ENCODE measurements at regions not wholly inside any gene's neighbourhood (a gene's known extent, or its start where the extent isn't known, plus 50 kb on each side); places are given as distances from the start of the nearest gene placed in this dataset.

DNA sequence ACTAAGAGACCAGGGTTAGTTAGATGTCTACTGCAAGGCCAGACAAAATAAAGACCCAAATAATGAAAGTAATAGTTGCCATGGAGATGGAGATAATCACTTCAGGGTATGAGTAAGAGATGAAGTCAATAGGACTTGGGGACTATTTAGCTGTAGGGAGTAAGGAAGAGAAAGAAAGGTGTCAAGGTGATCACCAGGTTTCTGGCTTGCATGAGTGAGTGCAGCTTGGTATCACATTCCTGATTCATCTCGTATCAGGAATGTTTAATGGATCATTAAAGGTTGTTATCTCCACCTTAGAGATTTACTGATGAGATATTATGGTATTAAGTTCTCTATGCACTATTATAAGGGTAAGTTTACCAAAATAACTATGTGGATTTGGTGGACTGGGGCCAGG lies 357.4 kb upstream of the ATP11B start:
- TF ChIP-seq, protein P1, sequence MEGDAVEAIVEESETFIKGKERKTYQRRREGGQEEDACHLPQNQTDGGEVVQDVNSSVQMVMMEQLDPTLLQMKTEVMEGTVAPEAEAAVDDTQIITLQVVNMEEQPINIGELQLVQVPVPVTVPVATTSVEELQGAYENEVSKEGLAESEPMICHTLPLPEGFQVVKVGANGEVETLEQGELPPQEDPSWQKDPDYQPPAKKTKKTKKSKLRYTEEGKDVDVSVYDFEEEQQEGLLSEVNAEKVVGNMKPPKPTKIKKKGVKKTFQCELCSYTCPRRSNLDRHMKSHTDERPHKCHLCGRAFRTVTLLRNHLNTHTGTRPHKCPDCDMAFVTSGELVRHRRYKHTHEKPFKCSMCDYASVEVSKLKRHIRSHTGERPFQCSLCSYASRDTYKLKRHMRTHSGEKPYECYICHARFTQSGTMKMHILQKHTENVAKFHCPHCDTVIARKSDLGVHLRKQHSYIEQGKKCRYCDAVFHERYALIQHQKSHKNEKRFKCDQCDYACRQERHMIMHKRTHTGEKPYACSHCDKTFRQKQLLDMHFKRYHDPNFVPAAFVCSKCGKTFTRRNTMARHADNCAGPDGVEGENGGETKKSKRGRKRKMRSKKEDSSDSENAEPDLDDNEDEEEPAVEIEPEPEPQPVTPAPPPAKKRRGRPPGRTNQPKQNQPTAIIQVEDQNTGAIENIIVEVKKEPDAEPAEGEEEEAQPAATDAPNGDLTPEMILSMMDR (conservative IDR thresholded peaks at IDR 0.05), result no peak
- no peak for TF ChIP-seq ZFX (IDR thresholded peaks at IDR 0.05)
- H3K27ac ChIP-seq, result no peak overlapping the region

DNA sequence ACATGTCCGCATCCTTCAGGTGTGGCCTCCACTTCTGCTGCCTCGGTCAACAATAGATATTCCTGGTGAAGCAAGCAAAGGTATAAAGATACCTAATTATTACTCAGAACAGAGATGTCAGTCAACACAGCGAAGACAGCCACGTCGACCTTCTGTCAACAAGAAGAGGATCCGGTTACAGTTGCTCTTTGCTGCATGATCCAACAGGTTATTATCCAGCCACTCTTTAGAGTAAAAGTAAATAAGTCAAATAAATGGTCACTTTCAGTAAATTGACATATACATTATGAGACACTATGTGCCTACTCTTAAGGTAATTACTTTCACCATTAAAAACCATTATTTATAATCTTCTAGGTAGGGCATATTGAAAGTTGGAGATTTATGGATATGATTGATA lies 356.8 kb upstream of the ATP11B start:
- H3K27ac ChIP-seq, result no peak overlapping the region

DNA sequence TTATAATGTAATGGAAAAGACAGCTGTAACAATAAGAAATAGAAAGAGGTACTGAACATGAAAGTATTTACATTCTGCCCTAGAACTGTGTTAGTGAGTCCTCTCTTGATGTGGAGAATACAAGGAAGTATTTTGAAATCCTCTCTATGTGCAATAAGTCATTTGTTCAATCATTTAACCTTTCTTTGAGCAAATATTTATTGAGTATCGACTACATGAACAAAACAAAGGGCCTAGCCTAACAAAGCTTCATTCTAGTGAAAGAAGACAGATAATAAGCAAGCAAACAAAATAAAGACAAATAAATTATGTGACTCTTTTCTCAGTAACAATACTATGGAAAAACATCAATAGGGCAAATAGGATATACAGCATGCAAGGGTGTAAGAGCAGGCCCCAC lies 354.9 kb upstream of the ATP11B start:
- no peak for TF ChIP-seq ZFX (IDR thresholded peaks at IDR 0.05)
- TF ChIP-seq, protein P1 (conservative IDR thresholded peaks at IDR 0.05), result no peak
- no peak overlapping the region for H3K27ac ChIP-seq

More for the DNA sequence above, 356.8 kb upstream of the ATP11B start:
- no peak for TF ChIP-seq ZFX (IDR thresholded peaks at IDR 0.05)
- TF ChIP-seq, protein P1 (conservative IDR thresholded peaks at IDR 0.05), result no peak

DNA sequence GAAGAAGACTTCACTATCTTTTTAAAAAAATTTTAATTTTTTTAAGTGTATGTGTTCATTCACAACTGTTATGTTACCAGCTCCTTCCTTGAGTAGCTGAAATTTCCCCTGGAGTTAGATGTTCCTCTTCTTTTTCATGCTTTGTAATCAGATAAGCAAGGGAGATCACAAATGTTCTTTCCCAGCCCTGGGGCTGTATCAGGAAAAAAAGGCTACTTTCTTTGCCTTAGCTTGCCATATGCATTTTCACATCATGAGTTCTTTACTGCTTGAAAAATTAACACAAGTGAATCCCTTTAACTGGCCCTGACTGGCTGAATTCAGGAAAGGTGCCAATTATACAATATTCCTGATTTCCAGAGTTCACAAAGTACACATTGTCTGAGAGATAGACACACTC lies 353.2 kb upstream of the ATP11B start:
- no peak overlapping the region for H3K27ac ChIP-seq
- TF ChIP-seq, protein P1 (conservative IDR thresholded peaks at IDR 0.05), result no peak
- no peak for TF ChIP-seq ZFX (IDR thresholded peaks at IDR 0.05)

DNA sequence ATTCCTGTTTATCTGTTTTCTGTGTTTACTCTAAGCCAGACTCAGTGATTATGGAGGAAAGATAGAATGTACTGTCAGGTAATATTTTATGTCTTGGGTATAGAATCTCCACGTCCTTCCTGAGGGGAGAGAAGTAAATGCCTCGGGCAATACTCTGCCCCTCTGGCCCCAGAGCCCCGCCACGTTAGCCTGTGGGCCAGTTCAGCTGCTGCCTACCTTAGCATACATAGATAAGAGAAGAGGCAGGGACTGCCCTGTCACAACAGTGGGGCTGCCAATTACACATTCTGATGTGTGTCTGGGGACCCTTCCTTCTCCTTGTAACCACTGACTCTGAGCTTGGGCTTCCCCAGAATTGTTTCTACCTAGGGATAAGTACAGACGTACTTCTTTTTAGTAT lies 347.7 kb upstream of the ATP11B start:
- H3K27ac ChIP-seq, result no peak overlapping the region
- no peak for TF ChIP-seq ZFX (IDR thresholded peaks at IDR 0.05)
- TF ChIP-seq, protein P1 (conservative IDR thresholded peaks at IDR 0.05), result no peak

DNA sequence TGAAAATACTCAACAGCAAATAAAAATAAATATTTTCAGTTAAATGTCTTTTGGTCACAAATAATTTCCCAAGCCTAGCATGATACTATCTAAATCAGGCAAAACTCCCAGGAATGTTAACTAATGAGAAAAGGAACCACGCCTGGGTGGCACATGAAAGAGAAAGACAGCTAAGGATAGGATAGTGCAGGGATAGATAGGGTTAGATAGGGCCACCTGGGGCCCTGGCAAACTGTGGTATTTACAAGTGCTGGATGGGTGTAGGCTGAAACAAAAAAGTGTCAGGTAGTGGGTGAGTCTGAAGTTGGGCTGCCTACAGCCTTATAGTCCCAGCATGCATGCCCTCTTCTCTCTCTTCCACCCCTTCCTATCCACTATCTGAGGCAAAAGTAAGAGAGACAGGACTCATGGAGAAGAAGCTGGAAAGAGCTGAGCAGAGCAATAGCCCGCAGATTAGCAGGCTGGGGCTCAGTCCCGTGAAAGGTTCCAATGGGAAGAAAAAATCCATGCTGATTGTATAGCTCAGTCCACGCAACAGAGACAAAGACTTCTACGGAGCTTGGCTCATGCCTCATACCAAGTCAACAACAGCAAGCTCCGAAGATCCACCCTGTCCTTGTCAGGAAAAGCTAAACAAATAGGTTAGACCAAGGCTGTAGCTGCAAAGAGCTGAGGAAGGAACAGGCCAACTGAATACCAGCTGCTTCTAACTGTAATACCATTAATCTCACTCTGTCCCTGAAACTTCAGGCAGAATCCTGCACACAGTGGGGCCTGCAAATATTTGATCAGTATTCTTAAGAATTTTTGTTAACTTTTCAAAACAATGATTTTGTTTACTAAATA lies 342.1 kb upstream of the ATP11B start:
- no peak for TF ChIP-seq ZFX (IDR thresholded peaks at IDR 0.05)
- TF ChIP-seq, protein P1 (conservative IDR thresholded peaks at IDR 0.05), result no peak
- H3K27ac ChIP-seq, result no peak overlapping the region

DNA sequence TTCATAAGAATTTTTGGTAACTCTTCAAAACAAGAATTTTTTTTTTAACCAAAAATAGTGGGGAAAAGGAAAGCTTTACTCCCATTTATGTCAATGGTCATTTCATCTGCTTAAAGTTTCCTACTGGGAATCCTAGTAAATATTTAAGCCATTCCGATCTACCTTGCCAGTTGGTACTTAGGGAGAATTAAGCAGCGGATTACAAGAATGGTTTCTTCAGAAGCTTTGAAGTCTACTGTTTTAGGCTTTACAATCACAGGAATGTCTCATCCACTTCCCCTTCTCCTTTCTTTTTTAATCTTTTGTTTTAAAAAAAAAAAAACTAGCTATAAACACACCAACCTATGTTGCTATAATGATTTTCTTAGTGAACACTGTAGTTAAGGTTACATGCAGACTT lies 341.4 kb upstream of the ATP11B start:
- no peak overlapping the region for H3K27ac ChIP-seq
- no peak for TF ChIP-seq ZFX (IDR thresholded peaks at IDR 0.05)
- TF ChIP-seq, protein P1 (conservative IDR thresholded peaks at IDR 0.05), result no peak

Measured in C4-2B (cell line).